Osteoblast (primary cell): ENCODE measurements at regions not wholly inside any gene's neighbourhood (a gene's known extent, or its start where the extent isn't known, plus 50 kb on each side); places are given as distances from the start of the nearest gene placed in this dataset.

ENCODE experiments used
- DNase-seq: peaks from one replicate; pipeline ENCODE4 v3.0.0; 2011; ENCODE audit warnings: low spot score, mixed read lengths; ENCODE audit not compliant: insufficient read length; ENCODE audit errors: missing footprints
- H2AFZ ChIP-seq: 2 replicates; pipeline ENCODE4 v1.6.0; 2011; ENCODE audit warnings: mild to moderate bottlenecking, low read length
- H3K27ac ChIP-seq: 2 replicates; pipeline ENCODE4 v1.5.1; 2011; ENCODE audit warnings: mild to moderate bottlenecking, low read depth, low read length, moderate library complexity
- H3K27me3 ChIP-seq: 2 replicates; pipeline ENCODE4 v1.6.0; 2012; ENCODE audit warnings: mild to moderate bottlenecking, control low read depth, inconsistent platforms, low read length, moderate library complexity; ENCODE audit not compliant: insufficient read depth
- H3K36me3 ChIP-seq: 2 replicates; pipeline ENCODE4 v1.5.1; 2011; ENCODE audit warnings: mild to moderate bottlenecking, low read length, control low read depth, moderate library complexity; ENCODE audit not compliant: insufficient read depth
- H3K4me1 ChIP-seq: 2 replicates; pipeline ENCODE4 v1.5.1; 2011; ENCODE audit warnings: mild to moderate bottlenecking, low read length, control low read depth, moderate library complexity; ENCODE audit not compliant: insufficient read depth
- H3K4me2 ChIP-seq: 2 replicates; pipeline ENCODE4 v1.6.0; 2011; ENCODE audit warnings: mild to moderate bottlenecking, low read length; ENCODE audit not compliant: insufficient read depth
- H3K4me3 ChIP-seq: fragments of 200-600 bp; sonication (generic); 3 replicates; pipeline ENCODE4 v1.5.1; 2012; ENCODE audit warnings: mild to moderate bottlenecking, low read length, inconsistent platforms; ENCODE audit not compliant: insufficient read depth
- H3K79me2 ChIP-seq: 2 replicates; pipeline ENCODE4 v1.6.0; 2012; ENCODE audit warnings: mild to moderate bottlenecking, low read length, control low read depth, inconsistent platforms; ENCODE audit not compliant: insufficient read depth
- H3K9me3 ChIP-seq: 2 replicates; pipeline ENCODE4 v1.5.1; 2011; ENCODE audit warnings: low read depth, low read length, control low read depth
- H4K20me1 ChIP-seq: 2 replicates; pipeline ENCODE4 v1.6.0; 2012; ENCODE audit warnings: mild to moderate bottlenecking, low read length, control low read depth; ENCODE audit not compliant: insufficient read depth
- CTCF ChIP-seq: IDR thresholded peaks from 2 replicates; pipeline ENCODE4 v1.5.1; 2011; ENCODE audit warnings: mild to moderate bottlenecking, low read depth, low read length, moderate library complexity; ENCODE audit errors: extremely low read depth

- H3K79me2 ChIP-seq: no peaks in the 10 kb centered on the region
- no peak overlapping the region for H3K4me2 ChIP-seq
- H3K27ac ChIP-seq: no peak overlapping the region
- no peaks in the 10 kb centered on the region for H4K20me1 ChIP-seq
- H3K27me3 ChIP-seq: no peaks in the 10 kb centered on the region
- no peak for DNase-seq
- no peaks in the 10 kb centered on the region for H3K4me1 ChIP-seq
- no peak overlapping the region for H3K4me3 ChIP-seq
- H3K36me3 ChIP-seq: no peaks in the 10 kb centered on the region
- no peaks in the 10 kb centered on the region for H3K9me3 ChIP-seq
- no peak for TF ChIP-seq CTCF
- no peak overlapping the region for H2AFZ ChIP-seq
Measured at GRCh38 chr13:59266478-59267063, 897.2 kb downstream of the DIAPH3 start.

GRCh38 chr13:59269476-59269875 is 894.3 kb downstream of the DIAPH3 start:
- no peaks in the 10 kb centered on the region for H3K36me3 ChIP-seq
- H2AFZ ChIP-seq: no peak overlapping the region
- H3K4me3 ChIP-seq: no peak overlapping the region
- H3K4me2 ChIP-seq: no peak overlapping the region
- DNase-seq: no peak
- no peaks in the 10 kb centered on the region for H3K9me3 ChIP-seq
- no peaks in the 10 kb centered on the region for H4K20me1 ChIP-seq
- H3K79me2 ChIP-seq: no peaks in the 10 kb centered on the region
- no peak overlapping the region for H3K27ac ChIP-seq
- H3K27me3 ChIP-seq: no peaks in the 10 kb centered on the region
- H3K4me1 ChIP-seq: no peaks in the 10 kb centered on the region
- no peak for TF ChIP-seq CTCF

GRCh38 chr13:59270327-59270726 is 893.4 kb downstream of the DIAPH3 start:
- Histone ChIP-seq H3K79me2 (no peaks in the 10 kb centered on the region), H2AFZ (no peak overlapping the region), H3K27ac (no peak overlapping the region), H4K20me1 (no peaks in the 10 kb centered on the region), H3K4me2 (no peak overlapping the region), H3K4me1 (no peaks in the 10 kb centered on the region), H3K9me3 (no peaks in the 10 kb centered on the region), H3K27me3 (no peaks in the 10 kb centered on the region), H3K36me3 (no peaks in the 10 kb centered on the region), H3K4me3 (no peak overlapping the region)
- no peak for DNase-seq
- no peak for TF ChIP-seq CTCF

- no peak overlapping the region for H3K4me3 ChIP-seq
- H3K36me3 ChIP-seq: no peaks in the 10 kb centered on the region
- no peaks in the 10 kb centered on the region for H3K79me2 ChIP-seq
- H2AFZ ChIP-seq: no peak overlapping the region
- no peaks in the 10 kb centered on the region for H3K4me1 ChIP-seq
- no peak for TF ChIP-seq CTCF
- no peaks in the 10 kb centered on the region for H3K27me3 ChIP-seq
- no peak for DNase-seq
- H4K20me1 ChIP-seq: no peaks in the 10 kb centered on the region
- H3K4me2 ChIP-seq: no peak overlapping the region
- H3K27ac ChIP-seq: no peak overlapping the region
- no peaks in the 10 kb centered on the region for H3K9me3 ChIP-seq
Measured at GRCh38 chr13:59274958-59275727, 888.6 kb downstream of the DIAPH3 start.
